ENCODE measurements at regions not wholly inside any gene's neighbourhood (a gene's known extent, or its start where the extent isn't known, plus 50 kb on each side); places are given as distances from the start of the nearest gene placed in this dataset.
"Not testable (repeated sequence)": the region's sequence is repeated elsewhere in the genome, so short reads cannot be mapped to it uniquely, and the experiment has no call there.

- DNase-seq, result peak; percentile 46
Measured at GRCh38 chr7:80018941-80019808, 115.5 kb upstream of the GNAI1 start.

- no peak for DNase-seq
Measured at GRCh38 chr7:80017101-80017698, 117.4 kb upstream of the GNAI1 start.

- no peak for DNase-seq
Measured at GRCh38 chr7:80014511-80014910, 120.1 kb upstream of the GNAI1 start.

GRCh38 chr7:80008039-80008438, 126.6 kb upstream of the GNAI1 start:
- DNase-seq, result no peak

- DNase-seq, result no peak
Measured at GRCh38 chr7:80002865-80003264, 131.8 kb upstream of the GNAI1 start.

- no peak for DNase-seq
Measured at GRCh38 chr7:79998363-79998762, 136.3 kb upstream of the GNAI1 start.

- DNase-seq, result no peak
Measured at GRCh38 chr7:79997345-79997744, 137.3 kb upstream of the GNAI1 start.

GRCh38 chr7:79995741-79996140, 138.9 kb upstream of the GNAI1 start:
- DNase-seq, result not testable (repeated sequence)

GRCh38 chr7:79988653-79989052, 146.0 kb upstream of the GNAI1 start:
- DNase-seq, result no peak

GRCh38 chr7:79984210-79984609, 150.4 kb upstream of the GNAI1 start:
- DNase-seq, result no peak

GRCh38 chr7:79982141-79982770, 152.4 kb upstream of the GNAI1 start:
- DNase-seq, result no peak

GRCh38 chr7:79980376-79980775, 154.3 kb upstream of the GNAI1 start:
- no peak for DNase-seq

GRCh38 chr7:79979437-79979836, 155.2 kb upstream of the GNAI1 start:
- DNase-seq, result no peak

GRCh38 chr7:79977481-79977880, 157.2 kb upstream of the GNAI1 start:
- no peak for DNase-seq

- DNase-seq, result not testable (repeated sequence)
Measured at GRCh38 chr7:79976711-79977020, 158.0 kb upstream of the GNAI1 start.

GRCh38 chr7:79975986-79976710, 158.5 kb upstream of the GNAI1 start:
- DNase-seq, result not testable (repeated sequence)

- no peak for DNase-seq
Measured at GRCh38 chr7:79973455-79973854, 161.2 kb upstream of the GNAI1 start.

GRCh38 chr7:79971058-79971457, 163.6 kb upstream of the GNAI1 start:
- no peak for DNase-seq

- no peak for DNase-seq
Measured at GRCh38 chr7:79968894-79969293, 165.7 kb upstream of the GNAI1 start.

GRCh38 chr7:79968077-79968648, 166.5 kb upstream of the GNAI1 start:
- no peak for DNase-seq

GRCh38 chr7:79965946-79966345, 168.7 kb upstream of the GNAI1 start:
- DNase-seq, result no peak

GRCh38 chr7:79964463-79964862, 170.2 kb upstream of the GNAI1 start:
- no peak for DNase-seq

GRCh38 chr7:79953130-79953529, 181.5 kb upstream of the GNAI1 start:
- DNase-seq, result no peak

All from right forelimb (tissue), 1 donor.